OCI-LY3 (cell line): ENCODE measurements at regions not wholly inside any gene's neighbourhood (a gene's known extent, or its start where the extent isn't known, plus 50 kb on each side); places are given as distances from the start of the nearest gene placed in this dataset.

ENCODE experiments used
- EZH2phosphoT487 ChIP-seq: fragments of 200-600 bp; shearing (Covaris generic); IDR thresholded peaks from 2 replicates; pipeline ENCODE4 v1.6.1; 2018; ENCODE audit warnings: antibody characterized with exemption, mixed run types, low read depth
- TF ChIP-seq, protein P1 (sequence below): fragments of 200-600, 300-600 bp; sonication (generic); IDR thresholded peaks from 2 replicates; pipeline ENCODE4 v1.5.1; 2014; ENCODE audit warnings: antibody characterized with exemption, low read length, low read depth

DNA sequence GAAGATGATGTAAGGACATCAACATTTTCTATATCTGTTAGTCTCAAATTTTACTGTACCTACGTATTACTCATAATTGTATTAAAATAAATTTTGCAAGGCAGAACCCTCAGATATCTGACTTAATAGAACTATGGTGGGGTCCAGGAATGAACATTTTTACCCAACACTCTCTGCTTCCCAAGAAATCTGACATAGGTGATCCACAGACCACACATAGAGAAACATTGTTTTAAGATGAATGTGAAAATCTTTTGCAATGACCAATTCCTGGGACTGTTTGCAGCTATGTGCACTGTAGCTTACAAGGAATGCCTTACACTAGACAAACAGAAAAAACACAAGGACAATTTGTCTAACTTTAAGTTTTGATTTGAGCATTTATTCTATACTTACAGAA is 645.6 kb upstream of the ADGRL2 start:
- TF ChIP-seq, protein P1, sequence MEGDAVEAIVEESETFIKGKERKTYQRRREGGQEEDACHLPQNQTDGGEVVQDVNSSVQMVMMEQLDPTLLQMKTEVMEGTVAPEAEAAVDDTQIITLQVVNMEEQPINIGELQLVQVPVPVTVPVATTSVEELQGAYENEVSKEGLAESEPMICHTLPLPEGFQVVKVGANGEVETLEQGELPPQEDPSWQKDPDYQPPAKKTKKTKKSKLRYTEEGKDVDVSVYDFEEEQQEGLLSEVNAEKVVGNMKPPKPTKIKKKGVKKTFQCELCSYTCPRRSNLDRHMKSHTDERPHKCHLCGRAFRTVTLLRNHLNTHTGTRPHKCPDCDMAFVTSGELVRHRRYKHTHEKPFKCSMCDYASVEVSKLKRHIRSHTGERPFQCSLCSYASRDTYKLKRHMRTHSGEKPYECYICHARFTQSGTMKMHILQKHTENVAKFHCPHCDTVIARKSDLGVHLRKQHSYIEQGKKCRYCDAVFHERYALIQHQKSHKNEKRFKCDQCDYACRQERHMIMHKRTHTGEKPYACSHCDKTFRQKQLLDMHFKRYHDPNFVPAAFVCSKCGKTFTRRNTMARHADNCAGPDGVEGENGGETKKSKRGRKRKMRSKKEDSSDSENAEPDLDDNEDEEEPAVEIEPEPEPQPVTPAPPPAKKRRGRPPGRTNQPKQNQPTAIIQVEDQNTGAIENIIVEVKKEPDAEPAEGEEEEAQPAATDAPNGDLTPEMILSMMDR, result no peak
- TF ChIP-seq EZH2phosphoT487, result no peak
